Spinal cord (tissue), 9 donors: ENCODE measurements at regions not wholly inside any gene's neighbourhood (a gene's known extent, or its start where the extent isn't known, plus 50 kb on each side); places are given as distances from the start of the nearest gene placed in this dataset.
"Not testable (repeated sequence)": the region's sequence is repeated elsewhere in the genome, so short reads cannot be mapped to it uniquely, and the experiment has no call there.

ENCODE experiments used
- DNase-seq, 6 donors: peaks; one replicate each; pipeline versions ENCODE4 v3.0.0 to v3.0.0-alpha.2; 2013 to 2015; ENCODE audit warnings: low spot score in 6 of 6, low read depth in 4 of 6
- H3K27ac ChIP-seq: one replicate; pipeline ENCODE4 v1.5.1; 2013; ENCODE audit warnings: low read depth, low read length, control low read depth
- H3K27me3 ChIP-seq: one replicate; pipeline ENCODE4 v1.6.1; 2013; ENCODE audit warnings: low read length; ENCODE audit not compliant: control insufficient read depth, insufficient read depth
- H3K36me3 ChIP-seq: one replicate; pipeline ENCODE4 v1.6.1; 2013; ENCODE audit warnings: low read length; ENCODE audit not compliant: control insufficient read depth, insufficient read depth
- H3K4me1 ChIP-seq: one replicate; pipeline ENCODE4 v1.6.1; 2013; ENCODE audit warnings: low read length; ENCODE audit not compliant: control insufficient read depth, insufficient read depth
- H3K4me3 ChIP-seq: one replicate; pipeline ENCODE4 v1.5.1; 2013; ENCODE audit warnings: low read depth, low read length, control low read depth
- H3K9me3 ChIP-seq: one replicate; pipeline ENCODE4 v1.6.1; 2013; ENCODE audit warnings: low read length; ENCODE audit not compliant: control insufficient read depth, insufficient read depth
- WGBS: methylation state at CpG from one replicate; pipeline ENCODE4 v1.1.5; 2013; ENCODE audit warnings: missing lambda C conversion rate; ENCODE audit not compliant: insufficient coverage; 5-methylcytosine and 5-hydroxymethylcytosine counted together
- donor health status: healthy.

DNA sequence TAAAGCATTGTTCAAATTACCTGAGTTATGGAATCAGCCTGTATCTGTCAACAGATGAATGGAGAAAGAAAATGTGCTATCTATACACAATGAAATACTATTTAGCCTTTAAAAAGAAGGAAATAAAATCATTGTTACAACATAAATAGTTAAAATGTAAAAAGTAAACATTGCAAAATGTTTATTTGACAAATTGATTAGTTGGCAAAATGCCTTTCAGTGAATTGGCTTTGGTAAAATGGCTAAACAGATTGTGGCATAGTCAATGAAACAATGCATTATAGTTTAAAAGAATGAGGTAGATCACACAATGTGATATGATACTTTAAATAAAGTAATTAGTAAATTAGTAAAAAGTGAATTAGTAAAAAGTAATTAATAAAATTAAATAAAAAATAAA, 204.8 kb upstream of the MAGI2 start:
- no peak for DNase-seq
- Histone ChIP-seq H3K4me3 (no peak overlapping the region), H3K36me3 (no peaks in the 10 kb centered on the region), H3K27me3 (no peaks in the 10 kb centered on the region), H3K9me3 (no peaks in the 10 kb centered on the region), H3K4me1 (no peaks in the 10 kb centered on the region), H3K27ac (no peak overlapping the region)

DNA sequence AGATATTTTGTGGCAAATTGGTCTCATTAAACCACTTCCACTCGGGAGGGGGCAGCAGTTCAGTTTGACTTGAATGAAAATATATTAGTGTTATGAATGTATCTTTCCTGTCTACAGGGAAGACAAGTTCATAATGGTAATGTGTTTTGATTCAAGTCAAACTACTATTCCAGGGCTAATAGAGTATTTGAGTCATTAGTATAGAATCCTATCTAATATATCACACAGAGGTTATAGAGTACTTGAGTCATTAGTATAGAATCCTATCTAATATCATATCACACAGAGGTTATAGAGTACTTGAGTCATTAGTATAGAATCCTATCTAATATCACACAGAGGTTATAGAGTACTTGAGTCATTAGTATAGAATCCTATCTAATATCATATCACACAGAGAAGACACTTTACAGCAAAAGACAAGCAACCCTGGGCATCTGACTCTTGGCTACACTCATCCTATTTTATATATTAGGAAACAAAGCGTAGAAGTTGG, 199.7 kb upstream of the MAGI2 start:
- WGBS, result no CpG with 5 or more reads among the region's 2 CpGs

DNA sequence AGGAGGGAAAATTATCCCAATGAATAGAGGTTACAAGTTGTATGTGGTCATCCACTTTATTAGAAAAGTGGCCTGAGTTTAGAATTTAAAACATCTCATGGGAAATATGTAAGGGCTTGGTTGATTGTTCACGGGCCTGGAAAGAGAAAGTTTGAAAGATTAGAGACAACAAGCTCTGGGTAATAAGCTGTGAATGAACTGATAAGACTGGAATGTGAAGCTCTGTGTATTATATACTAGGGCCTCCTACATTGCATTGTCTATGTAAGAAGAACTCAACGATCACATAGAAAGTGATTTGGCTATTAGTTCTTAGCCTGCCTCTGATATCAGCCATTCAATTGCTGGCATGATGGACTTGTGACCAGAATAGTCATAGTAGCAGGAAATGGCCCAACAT, 199.2 kb upstream of the MAGI2 start:
- H3K9me3 ChIP-seq, result no peaks in the 10 kb centered on the region
- no peak overlapping the region for H3K4me3 ChIP-seq
- H3K27me3 ChIP-seq, result no peaks in the 10 kb centered on the region
- 100% methylated on average over 1 of the region's 2 CpGs for WGBS
- no peak for DNase-seq
- no peaks in the 10 kb centered on the region for H3K36me3 ChIP-seq
- H3K4me1 ChIP-seq, result no peaks in the 10 kb centered on the region
- H3K27ac ChIP-seq, result no peak overlapping the region

More for the DNA sequence above, 199.7 kb upstream of the MAGI2 start:
- H3K27ac ChIP-seq, result no peak overlapping the region
- H3K4me1 ChIP-seq, result no peaks in the 10 kb centered on the region
- H3K4me3 ChIP-seq, result no peak overlapping the region
- H3K36me3 ChIP-seq, result no peaks in the 10 kb centered on the region
- DNase-seq, result no peak
- H3K9me3 ChIP-seq, result no peaks in the 10 kb centered on the region
- H3K27me3 ChIP-seq, result no peaks in the 10 kb centered on the region

DNA sequence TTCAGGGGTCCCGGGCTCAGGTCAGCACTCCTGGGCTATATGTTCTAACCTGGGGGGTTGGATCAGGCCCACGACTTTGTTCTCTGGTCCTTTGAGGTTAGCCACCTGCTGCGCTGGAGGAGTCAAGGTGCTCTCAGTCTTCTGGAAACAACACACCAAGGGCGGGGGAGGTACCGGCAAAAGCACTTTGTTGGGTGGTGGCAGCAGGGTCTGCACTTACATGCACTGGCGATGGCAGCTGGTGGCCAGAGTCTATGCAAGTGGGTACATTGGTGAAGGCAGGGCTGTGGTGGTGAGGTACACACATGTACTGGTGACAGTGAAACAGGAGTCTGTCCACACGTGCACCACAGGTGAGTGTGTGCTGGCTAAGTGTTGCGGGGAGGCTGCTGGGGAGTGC, 194.2 kb upstream of the MAGI2 start:
- no peak for DNase-seq
- Histone ChIP-seq H3K9me3 (no peaks in the 10 kb centered on the region), H3K27me3 (no peaks in the 10 kb centered on the region), H3K27ac (no peak overlapping the region), H3K36me3 (no peaks in the 10 kb centered on the region), H3K4me3 (no peak overlapping the region), H3K4me1 (no peaks in the 10 kb centered on the region)
- 87% methylated on average over 7 of the region's 8 CpGs for WGBS

DNA sequence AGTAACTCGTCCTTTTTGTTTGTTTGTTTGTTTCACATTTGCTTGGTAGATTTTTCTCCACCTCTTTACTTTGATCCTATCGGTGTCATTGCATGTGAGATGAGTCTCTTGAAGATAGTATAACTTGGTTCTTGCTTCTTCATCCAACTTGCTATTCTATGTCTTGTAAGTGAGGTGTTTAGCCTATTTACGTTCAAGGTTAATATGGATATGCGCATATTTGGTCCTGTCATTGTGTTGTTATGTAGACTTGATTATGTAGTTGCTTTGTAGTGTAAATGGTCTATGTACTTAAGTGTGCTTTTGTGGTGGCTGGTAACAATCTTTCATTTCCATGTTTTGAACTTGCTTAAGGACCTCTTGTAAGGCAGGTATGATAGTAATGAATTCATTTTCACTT, 192.8 kb upstream of the MAGI2 start:
- Histone ChIP-seq H3K36me3 (no peaks in the 10 kb centered on the region), H3K27me3 (no peaks in the 10 kb centered on the region), H3K4me1 (no peaks in the 10 kb centered on the region), H3K27ac (no peak overlapping the region), H3K4me3 (no peak overlapping the region), H3K9me3 (no peaks in the 10 kb centered on the region)
- no peak for DNase-seq
- WGBS, result 86% methylated on average over 1 of the region's 4 CpGs

DNA sequence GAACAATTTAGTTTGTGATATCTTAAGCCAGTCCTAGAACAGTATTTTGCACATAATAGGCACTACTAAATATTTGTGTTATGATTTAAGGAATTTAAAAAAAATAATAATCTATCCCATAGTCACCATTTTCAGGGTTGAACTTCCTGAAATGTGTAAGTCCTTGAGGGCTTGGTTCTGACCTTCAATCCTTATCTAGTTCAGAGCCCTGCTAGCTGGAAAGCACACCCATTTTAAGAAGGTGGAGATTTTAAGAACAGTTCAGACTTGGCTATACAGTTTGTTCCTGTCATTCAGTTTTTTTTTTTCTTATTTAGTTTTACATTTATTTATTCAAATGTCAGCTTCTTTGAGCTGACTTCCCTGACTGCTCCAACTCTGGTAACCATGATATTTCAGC, 183.4 kb upstream of the MAGI2 start:
- DNase-seq, result no peak

DNA sequence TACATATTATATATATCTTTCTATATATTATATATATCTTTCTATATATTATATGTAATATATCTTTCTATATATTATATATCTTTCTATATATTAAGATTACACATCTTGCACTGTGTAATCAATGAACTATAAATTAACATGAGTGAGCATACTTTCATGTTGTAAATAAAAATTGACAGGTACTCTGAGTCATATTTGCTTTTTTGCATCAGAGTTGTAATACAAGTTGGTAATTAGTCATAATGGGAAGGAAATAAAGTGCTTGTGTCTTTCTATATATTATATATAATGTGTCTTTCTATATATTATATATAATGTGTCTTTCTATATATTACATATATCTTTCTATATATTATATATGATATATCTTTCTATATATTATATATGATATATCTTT, 172.5 kb upstream of the MAGI2 start:
- not testable (repeated sequence) for H3K36me3 ChIP-seq, H3K27me3 ChIP-seq, H3K9me3 ChIP-seq, H3K27ac ChIP-seq, DNase-seq, H3K4me1 ChIP-seq, H3K4me3 ChIP-seq

More for the DNA sequence above, 183.4 kb upstream of the MAGI2 start:
- Histone ChIP-seq H3K9me3 (no peaks in the 10 kb centered on the region), H3K36me3 (no peaks in the 10 kb centered on the region), H3K27ac (no peak overlapping the region), H3K4me1 (no peaks in the 10 kb centered on the region), H3K27me3 (no peaks in the 10 kb centered on the region), H3K4me3 (no peak overlapping the region)

DNA sequence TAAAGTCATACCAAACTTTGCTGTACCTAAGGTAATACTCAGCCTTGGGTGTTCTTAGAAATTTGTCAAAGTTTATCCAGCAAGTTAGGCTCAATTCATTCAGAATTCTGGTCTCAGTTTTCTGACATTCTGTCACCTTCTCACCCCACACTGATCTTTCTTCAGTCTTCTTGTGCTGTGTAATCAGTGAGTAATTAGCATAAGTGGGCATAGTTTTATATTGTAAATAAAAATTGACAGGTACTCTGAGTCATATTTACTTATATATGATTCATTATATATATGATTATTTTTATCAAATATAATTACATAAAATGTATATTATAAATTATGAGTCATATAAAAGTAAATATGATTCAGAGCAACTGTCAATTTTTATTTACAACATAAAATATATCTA, 170.9 kb upstream of the MAGI2 start:
- Histone ChIP-seq H3K27me3 (no peaks in the 10 kb centered on the region), H3K4me1 (no peaks in the 10 kb centered on the region)

DNA sequence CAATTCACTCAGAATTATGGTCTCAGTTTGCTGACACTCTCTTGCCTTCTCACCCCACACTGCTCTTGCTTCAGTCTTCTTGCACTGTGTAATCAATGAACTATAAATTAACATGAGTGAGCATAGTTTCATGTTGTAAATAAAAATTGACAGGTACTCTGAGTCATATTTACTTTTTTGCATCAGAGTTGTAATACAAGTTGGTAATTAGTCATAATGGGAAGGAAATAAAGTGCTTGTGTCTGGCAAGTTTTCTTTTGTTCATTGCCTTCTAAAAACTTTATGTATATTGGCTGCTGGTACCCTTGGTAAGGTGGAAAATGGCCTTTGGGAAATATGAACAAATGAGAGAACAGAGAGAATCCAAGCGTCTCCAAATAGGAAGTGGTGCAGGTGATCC, 169.3 kb upstream of the MAGI2 start:
- no peaks in the 10 kb centered on the region for H3K4me1 ChIP-seq
- H3K9me3 ChIP-seq, result no peaks in the 10 kb centered on the region
- no peak overlapping the region for H3K27ac ChIP-seq
- no peaks in the 10 kb centered on the region for H3K36me3 ChIP-seq
- H3K4me3 ChIP-seq, result no peak overlapping the region
- WGBS, result 55% methylated on average over 1 of the region's 1 CpG
- no peak for DNase-seq
- H3K27me3 ChIP-seq, result no peaks in the 10 kb centered on the region

More for the DNA sequence above, 170.9 kb upstream of the MAGI2 start:
- DNase-seq, result no peak
- Histone ChIP-seq H3K9me3 (no peaks in the 10 kb centered on the region), H3K36me3 (no peaks in the 10 kb centered on the region), H3K4me3 (no peak overlapping the region), H3K27ac (no peak overlapping the region)

DNA sequence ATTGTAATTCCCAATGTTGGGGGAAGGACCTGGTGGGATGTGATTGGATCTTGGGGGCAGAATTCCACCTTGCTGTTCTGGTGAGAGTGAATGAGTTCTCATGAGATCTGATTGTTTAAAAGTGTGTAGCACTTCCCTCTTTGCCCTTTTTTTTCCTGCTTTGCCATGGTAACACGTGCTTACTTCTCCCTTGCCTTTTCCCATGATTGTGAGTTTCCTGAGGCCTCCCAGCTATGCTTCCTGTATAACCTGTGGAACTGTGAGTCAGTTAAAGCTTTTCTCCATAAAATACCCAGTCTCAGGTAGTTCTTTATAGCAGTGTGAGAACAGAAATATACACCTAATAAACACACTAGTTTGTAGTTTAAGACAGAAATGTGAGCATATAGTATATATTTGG, 166.8 kb upstream of the MAGI2 start:
- Histone ChIP-seq H3K27ac (no peak overlapping the region), H3K36me3 (no peaks in the 10 kb centered on the region), H3K27me3 (no peaks in the 10 kb centered on the region), H3K4me1 (no peaks in the 10 kb centered on the region), H3K9me3 (no peaks in the 10 kb centered on the region), H3K4me3 (no peak overlapping the region)
- WGBS, result no CpG with 5 or more reads among the region's 1 CpG
- no peak for DNase-seq

DNA sequence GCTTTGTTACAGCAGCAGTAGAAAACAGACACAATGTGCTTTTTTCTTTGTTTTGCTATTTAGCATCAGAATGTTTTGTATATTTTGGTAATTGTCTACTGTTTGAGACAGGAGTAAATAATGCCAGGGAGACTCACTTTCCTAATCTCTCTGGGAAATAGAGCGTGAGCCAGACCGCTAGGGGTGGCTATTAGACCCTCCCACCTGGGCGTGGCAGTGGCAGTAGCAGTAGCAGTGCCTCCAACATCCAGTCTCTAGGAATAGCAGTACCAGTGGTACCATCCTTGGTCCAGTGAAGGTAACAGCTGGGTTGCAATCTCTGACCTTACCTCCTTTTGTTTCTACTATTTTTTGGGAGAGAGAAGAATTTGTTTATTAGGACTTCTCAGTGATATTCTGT, 165.7 kb upstream of the MAGI2 start:
- Histone ChIP-seq H3K4me1 (no peaks in the 10 kb centered on the region), H3K27me3 (no peaks in the 10 kb centered on the region), H3K27ac (no peak overlapping the region), H3K9me3 (no peaks in the 10 kb centered on the region), H3K4me3 (no peak overlapping the region), H3K36me3 (no peaks in the 10 kb centered on the region)
- 80% methylated on average over 3 of the region's 3 CpGs for WGBS
- DNase-seq, result no peak
